NCI-H69 (cell line): ENCODE measurements at regions not wholly inside any gene's neighbourhood (a gene's known extent, or its start where the extent isn't known, plus 50 kb on each side); places are given as distances from the start of the nearest gene placed in this dataset.

Source experiments
- DNase-seq: peaks from one replicate; lab custom pipeline; 2025; lab: John Stamatoyannopoulos, UW

DNA sequence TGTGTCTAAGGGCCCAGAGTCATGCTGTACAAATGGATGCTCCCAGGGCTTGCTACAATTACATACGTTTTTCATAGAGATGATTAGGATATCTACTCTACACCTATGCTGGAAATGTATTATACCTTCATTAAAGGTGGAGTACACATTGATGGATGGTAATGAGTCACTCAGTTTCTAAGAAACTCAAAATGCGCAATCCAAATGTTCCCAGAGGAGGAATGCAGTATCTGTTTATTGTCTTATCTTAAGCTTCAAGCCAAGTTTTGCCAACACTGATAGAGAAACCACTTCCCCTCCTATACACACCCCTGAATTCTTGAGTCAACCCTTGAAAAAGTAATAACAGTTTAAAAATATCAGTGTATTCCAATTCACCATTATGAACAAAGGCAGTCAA is 266.6 kb upstream of the FAR2 start:
- no peak for DNase-seq

DNA sequence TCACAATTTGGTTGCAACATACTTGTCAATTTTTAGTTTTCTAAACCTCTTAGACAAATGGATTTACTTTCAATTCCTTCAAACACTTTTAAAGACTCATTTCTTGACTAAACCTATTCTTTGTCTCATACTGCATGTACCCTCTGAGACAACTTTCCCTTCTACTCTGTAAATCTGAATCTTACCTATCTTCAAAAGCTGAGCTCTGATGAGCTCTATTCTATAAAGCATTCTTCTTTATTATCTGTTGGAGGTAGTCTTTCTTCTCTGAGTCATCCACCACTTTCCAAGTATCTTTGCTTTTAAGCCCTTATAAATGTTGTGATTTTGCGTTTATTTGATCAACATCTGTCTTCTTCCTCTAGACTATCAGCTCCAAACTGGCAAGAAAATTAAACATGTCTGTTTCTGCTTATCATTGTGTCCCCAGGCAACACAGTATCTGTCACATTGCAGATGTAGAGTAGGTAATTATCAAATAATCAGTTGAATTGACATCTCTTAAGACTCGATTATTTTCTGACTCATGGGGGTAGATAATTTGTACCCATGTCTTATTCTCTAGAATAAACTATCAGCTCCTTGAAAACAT is 265.6 kb upstream of the FAR2 start:
- DNase-seq: no peak

DNA sequence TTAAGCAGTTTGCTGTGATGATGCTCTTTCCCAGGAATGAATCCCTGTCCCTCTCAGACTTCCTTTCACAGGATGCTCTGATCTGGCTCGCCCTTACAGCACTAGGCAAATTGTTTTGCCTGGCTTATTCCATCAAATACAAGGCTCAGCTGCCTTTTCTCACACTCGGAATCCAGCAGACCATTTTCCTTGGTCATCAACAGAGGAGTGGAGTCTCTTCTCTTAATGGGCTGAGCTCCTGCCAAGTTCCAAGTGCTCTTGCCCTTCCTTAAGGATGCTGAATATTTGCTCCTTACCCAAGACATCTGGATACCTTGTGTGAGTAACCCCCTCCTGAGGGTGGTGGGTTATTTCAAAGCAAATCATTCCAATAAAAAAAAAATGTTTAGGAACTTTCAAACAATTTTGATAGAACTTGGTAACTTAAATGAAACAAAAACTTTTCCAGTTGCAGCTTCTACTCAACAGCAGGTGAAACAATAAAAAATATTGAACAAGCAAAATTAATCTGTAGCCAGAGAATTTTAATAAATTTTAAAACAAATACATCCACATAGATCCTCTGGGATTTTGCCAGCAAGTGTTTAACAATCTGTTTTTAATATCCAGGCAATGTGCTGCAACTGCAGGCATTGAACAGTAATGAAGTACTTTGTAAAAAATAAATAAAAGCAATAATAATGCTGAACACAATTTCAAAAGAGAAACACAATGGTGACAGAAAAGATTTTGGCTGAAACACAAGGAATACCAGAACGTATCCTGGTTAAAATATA is 264.0 kb upstream of the FAR2 start:
- DNase-seq: no peak

DNA sequence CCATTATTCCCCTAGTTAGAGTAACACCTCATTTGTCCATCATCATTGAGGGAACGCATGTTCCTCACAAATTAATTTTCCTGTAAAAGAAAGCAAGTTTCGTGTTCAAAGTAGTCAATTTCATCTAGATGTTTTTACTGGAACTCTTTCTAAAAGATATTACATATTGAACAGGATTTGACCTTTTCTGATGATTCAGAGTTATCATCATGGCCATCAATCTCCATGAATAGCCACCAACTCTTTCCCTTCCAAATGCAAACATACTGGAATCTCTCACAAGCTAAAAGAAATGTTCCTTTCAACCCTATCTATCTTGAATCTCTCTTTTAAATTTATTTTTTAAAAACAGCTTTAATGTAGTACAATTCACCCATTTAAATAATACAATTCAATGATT is 263.1 kb upstream of the FAR2 start:
- DNase-seq: no peak

DNA sequence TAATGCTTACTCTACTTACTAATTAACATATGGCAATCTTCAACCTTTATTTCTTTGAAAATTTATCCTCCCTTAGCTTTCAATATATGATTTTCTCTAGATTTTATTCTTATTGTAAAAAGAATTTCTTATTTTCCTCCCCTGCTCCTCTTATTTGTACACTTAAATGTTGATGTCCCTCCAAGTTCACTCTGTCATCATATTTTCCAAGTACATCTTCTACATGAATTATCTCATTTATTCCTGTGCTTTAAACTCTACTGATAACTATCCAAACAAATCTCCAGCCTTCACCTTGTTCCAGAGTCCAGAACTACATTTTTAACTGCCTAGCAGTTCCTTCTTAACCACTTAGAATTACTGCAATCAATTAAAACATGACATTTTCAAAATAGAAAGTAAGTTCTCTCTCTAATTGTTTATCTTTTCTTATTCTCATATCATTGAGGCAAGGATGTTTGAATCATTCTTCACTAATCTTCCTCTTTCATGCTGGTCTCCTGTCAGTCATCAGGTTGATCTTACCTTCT is 261.6 kb upstream of the FAR2 start:
- no peak for DNase-seq

DNA sequence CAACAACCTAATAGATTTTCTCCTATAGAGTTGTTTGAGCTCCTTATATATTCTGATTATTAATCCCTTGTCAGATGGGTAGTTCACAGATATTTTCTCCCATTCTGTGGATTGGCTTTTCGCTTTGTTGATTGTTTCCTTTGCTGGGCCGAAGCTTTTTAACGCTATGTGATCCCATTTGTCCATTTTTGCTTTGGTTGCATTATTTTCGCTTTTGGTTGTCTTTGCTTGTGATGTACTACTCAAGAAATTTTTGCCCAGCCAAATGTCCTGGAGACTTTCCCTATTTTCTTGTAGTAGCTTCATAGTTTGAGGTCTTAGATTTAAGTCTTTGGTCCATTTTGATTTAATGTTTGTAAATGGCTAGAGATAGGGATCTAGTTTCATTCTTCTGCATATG is 258.4 kb upstream of the FAR2 start:
- DNase-seq: no peak

DNA sequence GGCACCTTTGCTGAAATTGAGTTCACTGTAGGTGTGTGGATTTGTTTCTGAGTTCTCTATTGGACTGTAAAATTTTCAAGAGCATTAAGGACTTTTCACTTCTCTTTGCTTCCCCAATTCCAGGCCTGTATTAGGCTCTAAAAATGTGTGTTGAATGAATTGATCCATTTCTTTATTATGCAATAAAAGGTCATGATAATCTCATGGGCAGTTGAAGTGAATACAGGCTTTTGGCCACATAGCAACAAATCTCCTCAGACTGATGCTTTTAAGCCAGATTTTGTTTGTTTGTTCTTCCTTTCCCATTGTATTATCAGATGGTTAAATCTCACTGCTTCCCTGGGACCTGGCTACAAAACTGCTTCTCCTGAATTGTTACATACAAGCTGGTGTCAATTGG is 258.0 kb upstream of the FAR2 start:
- no peak for DNase-seq

- DNase-seq: no peak
Observed at GRCh38 chr12:28893365-28893764, 255.7 kb upstream of the FAR2 start.

DNA sequence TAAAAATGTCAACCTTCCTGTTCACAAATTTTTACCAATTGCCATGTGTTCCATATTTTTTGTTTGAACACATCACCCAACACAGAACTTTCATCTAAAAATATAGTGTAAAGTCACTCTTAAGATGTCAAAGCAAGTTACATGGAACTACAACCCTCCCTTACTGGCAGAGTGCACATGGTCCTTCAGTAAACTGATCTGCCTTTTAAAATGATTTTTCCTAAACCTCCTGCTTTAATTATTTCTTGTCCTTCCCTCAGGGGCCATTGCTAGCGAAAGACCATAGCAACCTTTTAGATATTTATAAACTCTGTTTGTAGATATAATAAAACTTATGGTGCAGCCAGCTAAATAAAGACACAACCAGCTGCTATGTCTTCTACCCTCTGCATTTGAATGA is 255.2 kb upstream of the FAR2 start:
- no peak for DNase-seq

- DNase-seq: no peak
Observed at GRCh38 chr12:28896421-28896820, 252.7 kb upstream of the FAR2 start.

DNA sequence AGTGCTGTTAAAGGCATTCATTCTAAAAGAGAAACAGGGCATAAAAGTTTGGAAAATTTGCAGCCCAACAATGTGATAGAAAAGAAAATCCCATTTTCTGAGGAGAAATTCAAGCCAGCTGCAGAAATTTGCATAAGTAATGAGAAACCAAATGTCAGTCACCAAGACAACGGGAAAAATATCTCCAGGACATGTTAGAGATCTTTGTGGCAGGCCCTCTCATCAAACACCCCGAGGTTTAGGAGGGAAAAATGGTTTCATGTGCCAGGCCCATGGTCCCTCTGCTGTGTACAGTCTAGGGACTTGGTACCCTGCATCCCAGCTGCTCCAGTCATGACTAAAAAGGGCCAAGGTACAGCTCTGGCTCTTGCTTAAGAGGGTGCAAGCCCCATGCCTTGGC is 251.0 kb upstream of the FAR2 start:
- no peak for DNase-seq

DNA sequence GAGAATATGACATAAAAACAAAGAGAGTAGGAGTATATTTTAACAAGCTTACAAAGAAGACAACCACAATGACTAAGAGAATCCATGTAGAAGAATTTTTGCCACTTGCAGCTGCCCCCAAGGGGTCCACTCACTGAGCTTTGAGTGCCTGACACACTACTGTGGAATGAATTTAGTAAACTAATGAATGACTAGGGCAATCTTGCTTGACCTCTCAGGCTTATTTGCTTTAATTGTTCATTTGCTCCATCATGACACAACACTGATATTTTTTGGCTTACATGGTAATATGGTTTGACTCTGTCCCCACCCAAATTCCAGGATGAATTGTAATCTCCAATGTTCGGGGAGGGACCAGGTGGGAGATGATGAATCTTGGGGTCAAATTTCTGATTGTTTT is 249.1 kb upstream of the FAR2 start:
- no peak for DNase-seq

GRCh38 chr12:28905220-28905955 is 243.7 kb upstream of the FAR2 start:
- no peak for DNase-seq

- no peak for DNase-seq
Observed at GRCh38 chr12:28908646-28909045, 240.4 kb upstream of the FAR2 start.

DNA sequence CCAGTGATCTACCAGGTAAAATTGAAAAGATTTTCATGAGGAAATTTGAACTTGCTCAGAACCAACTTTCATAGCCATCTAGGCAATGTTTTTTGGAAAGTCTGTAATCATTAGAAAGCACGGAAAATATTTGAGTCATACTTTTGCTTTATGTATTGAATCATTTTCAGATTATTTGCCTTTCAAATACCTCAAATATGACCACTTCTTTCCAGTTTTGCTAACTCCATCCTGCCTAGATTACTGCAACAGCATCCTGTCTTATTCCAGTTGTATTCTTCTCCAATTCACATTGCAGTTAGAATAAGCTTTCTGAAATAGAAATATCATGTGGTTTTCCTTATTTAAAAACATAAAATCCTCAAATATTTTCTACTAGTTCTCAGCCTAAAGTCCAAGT is 239.8 kb upstream of the FAR2 start:
- no peak for DNase-seq

- DNase-seq: no peak
Observed at GRCh38 chr12:28925719-28926376, 223.2 kb upstream of the FAR2 start.

DNA sequence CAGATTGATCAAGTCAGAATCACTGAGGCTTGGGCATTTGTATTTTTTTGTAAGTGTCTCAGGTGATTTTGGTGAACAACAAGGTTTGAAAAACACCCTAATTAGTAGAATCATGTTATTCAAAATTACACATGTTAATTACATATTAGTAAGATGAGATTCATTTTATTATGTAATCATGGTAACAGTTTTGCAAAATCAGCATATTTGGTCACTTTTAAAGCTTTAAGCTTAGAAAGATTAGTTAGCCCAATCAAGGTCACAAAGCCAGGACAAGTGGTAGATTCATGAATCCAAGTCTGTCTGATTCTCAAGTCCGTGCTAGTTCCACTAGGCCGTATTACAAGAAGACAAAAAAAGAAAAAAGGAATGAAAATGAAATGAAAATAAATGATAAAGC is 218.4 kb upstream of the FAR2 start:
- DNase-seq: no peak

- DNase-seq: no peak
Observed at GRCh38 chr12:28933176-28933575, 215.9 kb upstream of the FAR2 start.

GRCh38 chr12:28933864-28934527 is 215.1 kb upstream of the FAR2 start:
- DNase-seq: no peak

- no peak for DNase-seq
Observed at GRCh38 chr12:28936221-28936620, 212.9 kb upstream of the FAR2 start.

DNA sequence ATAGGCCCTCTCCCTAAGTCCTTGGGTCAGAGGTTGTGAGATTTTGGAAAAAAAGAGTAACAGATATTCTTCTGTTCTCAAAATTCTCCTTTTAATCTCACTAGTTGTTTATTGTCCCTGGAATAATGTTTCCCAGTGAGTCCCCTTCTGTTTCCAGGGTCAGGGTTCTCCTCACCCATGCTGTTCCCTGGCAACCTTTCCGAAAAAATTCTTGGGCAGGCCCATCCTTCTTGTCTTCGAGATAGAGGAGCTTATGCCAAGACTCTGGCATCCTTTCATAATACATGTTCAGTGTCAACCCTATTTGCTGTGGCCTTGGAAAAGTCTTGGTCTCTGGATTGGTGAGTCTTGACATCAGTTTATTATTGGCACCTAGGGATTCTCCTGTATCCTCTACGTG is 212.4 kb upstream of the FAR2 start:
- DNase-seq: no peak

- no peak for DNase-seq
Observed at GRCh38 chr12:28937196-28937595, 211.9 kb upstream of the FAR2 start.
